ENCODE measurements at regions not wholly inside any gene's neighbourhood (a gene's known extent, or its start where the extent isn't known, plus 50 kb on each side); places are given as distances from the start of the nearest gene placed in this dataset.

DNA sequence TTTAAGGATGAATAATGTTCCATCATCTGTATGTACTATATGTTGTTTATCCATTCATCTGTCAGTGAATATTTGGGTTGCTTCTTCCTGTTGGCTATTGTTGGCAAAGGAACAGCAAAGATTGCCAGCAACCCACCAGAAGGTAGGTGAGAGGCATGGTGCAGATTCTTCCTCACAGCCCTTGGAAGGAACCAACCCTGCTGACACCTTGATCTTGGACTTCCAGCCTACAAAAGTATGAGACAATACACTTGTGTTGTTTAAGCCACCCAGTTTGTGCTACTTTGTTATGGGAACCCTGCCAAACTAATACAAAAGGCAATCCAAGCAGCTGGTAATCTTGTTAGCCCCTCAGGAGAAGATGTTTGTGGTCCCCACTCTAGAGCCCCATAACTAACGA, 122.0 kb downstream of the CARTPT start:
- Histone ChIP-seq H3K27me3 (no peaks in the 10 kb centered on the region), H3K36me3 (no peaks in the 10 kb centered on the region), H3K4me3 (no peak overlapping the region), H3K4me1 (no peaks in the 10 kb centered on the region), H3K27ac (no peak overlapping the region), H3K9me3 (no peaks in the 10 kb centered on the region)
- DNase-seq = no peak
- intact Hi-C loops (cut with DNase I) = no loop called here
- TF ChIP-seq, protein P1, sequence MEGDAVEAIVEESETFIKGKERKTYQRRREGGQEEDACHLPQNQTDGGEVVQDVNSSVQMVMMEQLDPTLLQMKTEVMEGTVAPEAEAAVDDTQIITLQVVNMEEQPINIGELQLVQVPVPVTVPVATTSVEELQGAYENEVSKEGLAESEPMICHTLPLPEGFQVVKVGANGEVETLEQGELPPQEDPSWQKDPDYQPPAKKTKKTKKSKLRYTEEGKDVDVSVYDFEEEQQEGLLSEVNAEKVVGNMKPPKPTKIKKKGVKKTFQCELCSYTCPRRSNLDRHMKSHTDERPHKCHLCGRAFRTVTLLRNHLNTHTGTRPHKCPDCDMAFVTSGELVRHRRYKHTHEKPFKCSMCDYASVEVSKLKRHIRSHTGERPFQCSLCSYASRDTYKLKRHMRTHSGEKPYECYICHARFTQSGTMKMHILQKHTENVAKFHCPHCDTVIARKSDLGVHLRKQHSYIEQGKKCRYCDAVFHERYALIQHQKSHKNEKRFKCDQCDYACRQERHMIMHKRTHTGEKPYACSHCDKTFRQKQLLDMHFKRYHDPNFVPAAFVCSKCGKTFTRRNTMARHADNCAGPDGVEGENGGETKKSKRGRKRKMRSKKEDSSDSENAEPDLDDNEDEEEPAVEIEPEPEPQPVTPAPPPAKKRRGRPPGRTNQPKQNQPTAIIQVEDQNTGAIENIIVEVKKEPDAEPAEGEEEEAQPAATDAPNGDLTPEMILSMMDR (IDR thresholded peaks at IDR 0.05) = no peak
- ATAC-seq = no peak
- FAIRE-seq = no peak
- WGBS, 2 donors = 65 to 75% methylated on average over 1 of the region's 1 CpG

DNA sequence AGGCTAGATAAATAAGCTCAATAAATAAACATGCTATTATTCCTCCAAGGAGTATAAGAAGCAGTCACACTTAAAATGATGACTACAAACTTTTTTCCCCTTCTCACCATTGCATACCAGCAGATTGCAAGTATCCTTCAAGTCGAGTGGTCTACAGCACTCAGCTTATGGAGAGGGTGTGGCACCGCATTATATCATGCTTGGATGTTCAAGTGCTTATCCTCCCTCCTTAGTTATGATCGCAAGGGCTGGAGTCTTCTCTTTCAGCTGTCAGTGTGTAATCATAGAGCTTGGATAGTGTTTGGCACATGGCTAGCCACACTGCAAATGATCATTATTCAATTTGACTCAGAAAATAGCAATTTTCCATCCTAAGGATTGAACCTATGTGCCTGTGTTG, 124.0 kb downstream of the CARTPT start:
- no peaks in the 10 kb centered on the region for H3K4me1 ChIP-seq
- no peak for ATAC-seq
- no peak overlapping the region for H3K4me3 ChIP-seq
- H3K36me3 ChIP-seq = no peaks in the 10 kb centered on the region
- WGBS, 2 donors = 72 to 82% methylated on average over 3 of the region's 3 CpGs
- no peaks in the 10 kb centered on the region for H3K9me3 ChIP-seq
- intact Hi-C loops (cut with DNase I) = no loop called here
- H3K27me3 ChIP-seq = no peaks in the 10 kb centered on the region
- no peak overlapping the region for H3K27ac ChIP-seq
- DNase-seq = no peak
- TF ChIP-seq, protein P1 (IDR thresholded peaks at IDR 0.05) = no peak
- FAIRE-seq = no peak

DNA sequence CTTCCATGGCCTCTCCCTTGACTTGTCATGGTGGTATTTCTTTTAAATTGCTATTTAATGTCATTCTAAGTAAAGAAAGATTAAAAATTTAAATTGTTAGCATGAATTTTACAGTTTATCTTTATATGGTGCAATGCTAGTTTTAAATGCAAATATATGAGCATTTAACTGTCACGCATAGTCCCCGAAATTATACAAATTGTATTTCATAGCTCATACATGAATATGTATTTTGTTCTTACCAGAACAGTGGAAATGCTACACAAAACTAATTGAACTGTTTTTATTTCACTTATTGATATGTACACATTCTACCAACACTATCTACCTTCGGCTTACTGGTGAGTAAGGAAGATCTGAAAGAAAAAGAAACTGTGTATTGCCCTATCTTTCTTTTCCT, 125.8 kb downstream of the CARTPT start:
- no peak for FAIRE-seq
- intact Hi-C loops (cut with DNase I) = no loop called here
- H3K4me1 ChIP-seq = no peaks in the 10 kb centered on the region
- TF ChIP-seq, protein P1 (IDR thresholded peaks at IDR 0.05) = no peak
- no peak for ATAC-seq
- no peak for DNase-seq
- H3K36me3 ChIP-seq = no peaks in the 10 kb centered on the region
- no peak overlapping the region for H3K27ac ChIP-seq
- H3K9me3 ChIP-seq = no peaks in the 10 kb centered on the region
- H3K4me3 ChIP-seq = no peak overlapping the region
- no peaks in the 10 kb centered on the region for H3K27me3 ChIP-seq
- WGBS, 2 donors = 74 to 91% methylated on average over 3 of the region's 3 CpGs

DNA sequence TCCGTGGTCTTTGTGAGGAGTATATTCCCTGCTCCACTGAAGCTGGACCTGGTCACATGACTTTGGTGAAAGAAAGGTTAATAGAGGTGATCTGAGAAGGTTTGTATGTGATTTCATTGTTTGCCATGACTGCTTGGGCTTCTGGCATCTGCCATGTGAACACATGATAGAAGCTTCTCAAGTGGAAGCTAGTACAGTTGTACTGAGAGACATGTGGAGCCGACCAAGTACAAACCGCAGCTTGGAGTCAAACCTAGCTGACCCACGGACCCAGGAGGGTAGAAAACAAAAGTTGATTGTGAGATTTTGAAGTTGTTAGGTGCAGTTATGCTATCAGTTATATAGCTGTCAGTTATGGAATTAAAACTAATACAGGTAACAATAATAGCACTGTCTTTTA, 140.4 kb downstream of the CARTPT start:
- Histone ChIP-seq H3K36me3 (no peaks in the 10 kb centered on the region), H3K9me3 (no peaks in the 10 kb centered on the region), H3K4me1 (no peaks in the 10 kb centered on the region), H3K4me3 (no peak overlapping the region), H3K27ac (no peak overlapping the region), H3K27me3 (no peaks in the 10 kb centered on the region)
- FAIRE-seq = no peak
- 29 to 34% methylated on average over 4 of the region's 4 CpGs for WGBS, 2 donors
- DNase-seq = no peak
- intact Hi-C loops (cut with DNase I) = no loop called here
- ATAC-seq = no peak
- TF ChIP-seq, protein P1 (IDR thresholded peaks at IDR 0.05) = no peak

DNA sequence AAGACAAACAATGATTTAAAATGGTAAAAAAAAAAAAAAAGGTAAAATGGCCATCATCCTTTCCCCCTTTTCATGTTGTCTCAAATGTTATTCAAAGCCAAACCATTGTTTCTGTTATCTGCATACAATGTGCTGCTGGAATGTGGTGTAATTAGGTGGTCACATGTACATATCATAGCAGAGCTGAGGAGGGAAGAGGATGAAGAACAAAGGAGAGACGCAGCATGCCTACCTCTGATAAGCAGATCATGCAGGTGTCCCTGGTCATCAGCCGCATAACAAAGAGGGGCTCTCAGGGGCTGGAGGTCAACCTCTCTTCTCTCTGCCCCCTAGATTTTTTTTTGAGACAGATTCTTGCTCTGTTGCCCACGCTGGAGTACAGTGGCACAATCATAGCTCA, 141.0 kb downstream of the CARTPT start:
- Histone ChIP-seq H3K36me3 (no peaks in the 10 kb centered on the region), H3K9me3 (no peaks in the 10 kb centered on the region), H3K27me3 (no peaks in the 10 kb centered on the region), H3K4me3 (no peak overlapping the region), H3K27ac (no peak overlapping the region), H3K4me1 (no peaks in the 10 kb centered on the region)
- intact Hi-C loops (cut with DNase I) = no loop called here
- no peak for FAIRE-seq
- WGBS, 2 donors = 57 to 62% methylated on average over 3 of the region's 3 CpGs
- DNase-seq = no peak
- no peak for ATAC-seq
- TF ChIP-seq, protein P1 (IDR thresholded peaks at IDR 0.05) = no peak

Measured in pancreas (tissue), 10 donors.